Ovary (tissue), 7 donors: ENCODE measurements at regions not wholly inside any gene's neighbourhood (a gene's known extent, or its start where the extent isn't known, plus 50 kb on each side); places are given as distances from the start of the nearest gene placed in this dataset.

Source experiments
- DNase-seq, 5 donors: peaks; one replicate each; pipeline ENCODE4 v3.0.0-alpha.2; 2019 to 2020
- H3K27ac ChIP-seq, 2 donors: fragments of 200-600 bp; one replicate each; pipeline versions ENCODE4 v1.5.1 to v1.8.0; 2019 to 2022
- H3K27me3 ChIP-seq: fragments of 200-600 bp; one replicate; pipeline ENCODE4 v1.8.0; 2022
- H3K36me3 ChIP-seq: fragments of 200-600 bp; sonication (generic); one replicate; pipeline ENCODE4 v1.5.1; 2019
- H3K4me1 ChIP-seq: one replicate; pipeline ENCODE4 v1.8.1; 2013; ENCODE audit warnings: mild to moderate bottlenecking, moderate library complexity; ENCODE audit not compliant: insufficient read depth
- H3K4me3 ChIP-seq: fragments of 200-600 bp; sonication (generic); one replicate; pipeline ENCODE4 v1.5.1; 2017
- H3K9me3 ChIP-seq, 2 donors: fragments of 200-600 bp in 1 of 2; sonication (generic) in 1 of 2; one replicate each; pipeline versions ENCODE4 v1.5.1 to v1.8.1; 2013 to 2019; ENCODE audit warnings: mild to moderate bottlenecking in 1 of 2, moderate library complexity in 1 of 2
- CTCF ChIP-seq, 3 donors: fragments of 450-650 bp in 2 of 3; fragments of 200-600 bp in 1 of 3; IDR thresholded peaks; one replicate each; pipeline versions ENCODE4 v1.5.1 to v1.8.0; 2016 to 2022; ENCODE audit warnings: antibody characterized with exemption in 3 of 3, mild to moderate bottlenecking in 1 of 3
- EP300 ChIP-seq: sonication (generic); formaldehyde crosslinking; IDR thresholded peaks from one replicate; pipeline ENCODE4 v1.6.1; 2017; ENCODE audit warnings: antibody characterized with exemption
- POLR2A ChIP-seq: fragments of 450-650 bp; IDR thresholded peaks from one replicate; pipeline ENCODE4 v1.6.1; 2017; ENCODE audit warnings: antibody characterized with exemption, mild to moderate bottlenecking, moderate library complexity
- WGBS, 3 donors: extraction: QIAGEN DNeasy Blood & Tissue Kit in 1 of 3; methylation state at CpG; one replicate each; pipeline versions ENCODE4 v1.1.5 to v1.1.7; 2013 to 2017; 5-methylcytosine and 5-hydroxymethylcytosine counted together
- intact Hi-C, 4 donors: fragments of 100-400 bp; cut with DNase I; formaldehyde crosslinking; loops; one replicate each; pipeline versions ENCODE4 v1.11.0 to v1.15.1; 2022 to 2023
- donor health status: DM: no; HTN: no; CAD: no; lungs with moderate emphysema.
- donor health status: DM: no; HTN: no; CAD: no.
- donor health status: Bipolar disorder and iron deficiency.
- donor health status: DM: no; HTN: no; CAD: no.
- donor health status: DM: yes; HTN: yes; CAD: no.

GRCh38 chr9:129379181-129379836 is 201.2 kb upstream of the IER5L start:
- TF ChIP-seq CTCF (IDR thresholded peaks at IDR 0.05) (no peak), EP300 (no peak), POLR2A (no peak)
- Histone ChIP-seq H3K36me3 (no peaks in the 10 kb centered on the region), H3K27me3 (no peaks in the 10 kb centered on the region), H3K27ac (no peak overlapping the region), H3K9me3 (no peaks in the 10 kb centered on the region), H3K4me3 (no peak overlapping the region), H3K4me1 (peaks cover 4% of the 10 kb centered on the region)
- intact Hi-C loops = loop anchor here in 1 of 4 donors (5.0 kb wide), 1 partner anchor 932 kb away; no protein-coding TSS in a partner anchor
- DNase-seq = no peak
- WGBS, 3 donors = 83 to 87% (median 84%) methylated on average over 16 of the region's 16 CpGs

GRCh38 chr9:129377931-129378661 is 200.0 kb upstream of the IER5L start:
- Histone ChIP-seq H3K4me1 (peaks cover 4% of the 10 kb centered on the region), H3K36me3 (no peaks in the 10 kb centered on the region), H3K9me3 (no peaks in the 10 kb centered on the region), H3K27ac (no peak overlapping the region), H3K4me3 (no peak overlapping the region), H3K27me3 (no peaks in the 10 kb centered on the region)
- intact Hi-C loops = loop anchor here in 1 of 4 donors (5.0 kb wide), 1 partner anchor 931 kb away; no protein-coding TSS in a partner anchor
- 64 to 70% (median 67%) methylated on average over 28 of the region's 28 CpGs for WGBS, 3 donors
- TF ChIP-seq CTCF (IDR thresholded peaks at IDR 0.05) = no peak
- no peak for TF ChIP-seq EP300
- TF ChIP-seq POLR2A = no peak
- no peak for DNase-seq

GRCh38 chr9:129377181-129377580 is 199.1 kb upstream of the IER5L start:
- TF ChIP-seq CTCF (IDR thresholded peaks at IDR 0.05) (no peak), POLR2A (no peak), EP300 (no peak)
- Histone ChIP-seq H3K4me3 (no peak overlapping the region), H3K27ac (no peak overlapping the region), H3K9me3 (no peaks in the 10 kb centered on the region), H3K4me1 (no peaks in the 10 kb centered on the region), H3K27me3 (no peaks in the 10 kb centered on the region), H3K36me3 (no peaks in the 10 kb centered on the region)
- intact Hi-C loops = loop anchor here in 1 of 4 donors (5.0 kb wide), 1 partner anchor 930 kb away; no protein-coding TSS in a partner anchor
- WGBS, 3 donors = 70 to 77% (median 75%) methylated on average over 5 of the region's 5 CpGs
- no peak for DNase-seq

- DNase-seq = no peak
- TF ChIP-seq CTCF (IDR thresholded peaks at IDR 0.05) (no peak), POLR2A (no peak), EP300 (no peak)
- no peaks in the 10 kb centered on the region for H3K9me3 ChIP-seq
- H3K36me3 ChIP-seq = no peaks in the 10 kb centered on the region
- intact Hi-C loops = loop anchor here in 1 of 4 donors (5.0 kb wide), 1 partner anchor 929 kb away; no protein-coding TSS in a partner anchor
- 86 to 93% (median 92%) methylated on average over 5 of the region's 5 CpGs for WGBS, 3 donors
- no peak overlapping the region for H3K4me3 ChIP-seq
- no peaks in the 10 kb centered on the region for H3K27me3 ChIP-seq
- H3K4me1 ChIP-seq = no peaks in the 10 kb centered on the region
- H3K27ac ChIP-seq = no peak overlapping the region
These were observed 197.8 kb upstream of the IER5L start for GRCh38 chr9:129375845-129376244.
